IMR-90 (cell line): ENCODE measurements at regions not wholly inside any gene's neighbourhood (a gene's known extent, or its start where the extent isn't known, plus 50 kb on each side); places are given as distances from the start of the nearest gene placed in this dataset.

Experiments used
- BHLHE40 ChIP-seq: fragments of 150-350 bp; IDR thresholded peaks from 2 replicates; pipeline ENCODE4 v1.6.1; 2016; ENCODE audit warnings: mild to moderate bottlenecking, low read depth, low read length
- CEBPB ChIP-seq: IDR thresholded peaks from 2 replicates; pipeline ENCODE4 v1.6.1; 2012; ENCODE audit warnings: low read depth, low read length, improper control_type of control experiment
- CHD1 ChIP-seq: IDR thresholded peaks from 2 replicates; pipeline ENCODE4 v1.6.1; 2012; ENCODE audit warnings: low read depth, low read length, improper control_type of control experiment
- MAFK ChIP-seq: IDR thresholded peaks from 2 replicates; pipeline ENCODE4 v1.6.1; 2012; ENCODE audit warnings: low read depth, low read length, improper control_type of control experiment
- MAZ ChIP-seq: IDR thresholded peaks from 2 replicates; pipeline ENCODE4 v1.6.1; 2012; ENCODE audit warnings: low read depth, mild to moderate bottlenecking, low read length, improper control_type of control experiment, moderate library complexity, borderline replicate concordance
- MXI1 ChIP-seq: IDR thresholded peaks from 2 replicates; pipeline ENCODE4 v1.6.1; 2012; ENCODE audit warnings: low read depth, mild to moderate bottlenecking, low read length, moderate library complexity, borderline replicate concordance
- POLR2A ChIP-seq: IDR thresholded peaks from 2 replicates; pipeline ENCODE4 v1.6.1; 2012; ENCODE audit warnings: mild to moderate bottlenecking, low read depth, low read length
- RFX5 ChIP-seq: IDR thresholded peaks from 2 replicates; pipeline ENCODE4 v1.8.0; 2012; ENCODE audit warnings: low read depth, mild to moderate bottlenecking, low read length, moderate library complexity
- TF ChIP-seq, protein P1 (sequence below): conservative IDR thresholded peaks from 2 replicates; pipeline ENCODE4 v1.5.1; 2012; ENCODE audit warnings: mild to moderate bottlenecking, low read depth, low read length, improper control_type of control experiment
- TF ChIP-seq, protein P2 (sequence below): fragments of 150-350 bp; IDR thresholded peaks from 2 replicates; pipeline ENCODE4 v1.6.1; 2017; ENCODE audit warnings: mild to moderate bottlenecking, antibody characterized with exemption, low read length, low read depth

DNA sequence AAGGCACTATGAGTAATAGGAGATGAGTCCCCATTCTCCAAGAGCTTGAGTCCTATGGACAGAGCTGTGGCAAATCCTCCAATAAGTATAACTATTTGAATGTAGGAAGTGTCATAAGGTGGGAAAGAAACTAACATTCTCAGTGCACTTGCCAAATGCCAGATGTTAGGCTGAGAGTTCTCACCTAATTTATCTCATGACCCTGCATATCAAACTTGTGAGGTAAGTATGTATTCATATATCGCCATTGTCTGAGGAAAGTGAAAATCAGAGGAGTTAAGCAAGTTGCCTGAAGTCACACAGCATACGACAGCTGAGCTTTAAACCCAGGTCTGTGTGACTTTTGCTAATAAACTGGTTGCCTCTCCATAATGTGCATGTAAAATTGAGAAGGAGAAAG lies 169.5 kb downstream of the TTC32 start:
- TF ChIP-seq, protein P1, sequence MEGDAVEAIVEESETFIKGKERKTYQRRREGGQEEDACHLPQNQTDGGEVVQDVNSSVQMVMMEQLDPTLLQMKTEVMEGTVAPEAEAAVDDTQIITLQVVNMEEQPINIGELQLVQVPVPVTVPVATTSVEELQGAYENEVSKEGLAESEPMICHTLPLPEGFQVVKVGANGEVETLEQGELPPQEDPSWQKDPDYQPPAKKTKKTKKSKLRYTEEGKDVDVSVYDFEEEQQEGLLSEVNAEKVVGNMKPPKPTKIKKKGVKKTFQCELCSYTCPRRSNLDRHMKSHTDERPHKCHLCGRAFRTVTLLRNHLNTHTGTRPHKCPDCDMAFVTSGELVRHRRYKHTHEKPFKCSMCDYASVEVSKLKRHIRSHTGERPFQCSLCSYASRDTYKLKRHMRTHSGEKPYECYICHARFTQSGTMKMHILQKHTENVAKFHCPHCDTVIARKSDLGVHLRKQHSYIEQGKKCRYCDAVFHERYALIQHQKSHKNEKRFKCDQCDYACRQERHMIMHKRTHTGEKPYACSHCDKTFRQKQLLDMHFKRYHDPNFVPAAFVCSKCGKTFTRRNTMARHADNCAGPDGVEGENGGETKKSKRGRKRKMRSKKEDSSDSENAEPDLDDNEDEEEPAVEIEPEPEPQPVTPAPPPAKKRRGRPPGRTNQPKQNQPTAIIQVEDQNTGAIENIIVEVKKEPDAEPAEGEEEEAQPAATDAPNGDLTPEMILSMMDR: no peak
- no peak for TF ChIP-seq MAFK
- no peak for TF ChIP-seq CHD1
- no peak for TF ChIP-seq POLR2A
- TF ChIP-seq, protein P2, sequence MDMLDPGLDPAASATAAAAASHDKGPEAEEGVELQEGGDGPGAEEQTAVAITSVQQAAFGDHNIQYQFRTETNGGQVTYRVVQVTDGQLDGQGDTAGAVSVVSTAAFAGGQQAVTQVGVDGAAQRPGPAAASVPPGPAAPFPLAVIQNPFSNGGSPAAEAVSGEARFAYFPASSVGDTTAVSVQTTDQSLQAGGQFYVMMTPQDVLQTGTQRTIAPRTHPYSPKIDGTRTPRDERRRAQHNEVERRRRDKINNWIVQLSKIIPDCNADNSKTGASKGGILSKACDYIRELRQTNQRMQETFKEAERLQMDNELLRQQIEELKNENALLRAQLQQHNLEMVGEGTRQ: no peak
- TF ChIP-seq MAZ: no peak
- no peak for TF ChIP-seq BHLHE40
- TF ChIP-seq CEBPB: no peak
- no peak for TF ChIP-seq RFX5
- TF ChIP-seq MXI1: no peak
